H4 (cell line): ENCODE measurements at regions not wholly inside any gene's neighbourhood (a gene's known extent, or its start where the extent isn't known, plus 50 kb on each side); places are given as distances from the start of the nearest gene placed in this dataset.

ENCODE experiments used
- DNase-seq: peaks from one replicate; pipeline ENCODE4 v3.0.0-alpha.2; 2015; ENCODE audit warnings: low spot score

DNA sequence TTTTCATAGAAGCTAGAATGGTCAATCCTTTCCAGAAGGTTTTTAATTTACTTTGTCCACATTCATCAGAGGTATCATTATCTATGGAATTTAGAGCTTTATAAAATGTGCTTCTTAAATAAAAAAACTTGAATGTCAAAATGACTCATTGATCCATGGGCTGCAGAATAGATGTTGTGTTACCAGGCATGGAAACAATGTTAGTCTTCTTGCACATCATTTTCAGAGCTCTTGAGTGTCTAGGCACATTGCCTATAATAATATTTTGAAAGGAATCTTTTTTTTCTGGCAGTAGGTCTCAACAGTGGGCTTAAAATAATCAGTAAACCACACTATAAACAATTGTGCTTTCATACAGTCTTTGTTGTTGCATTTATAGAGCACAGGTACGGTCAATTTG lies 200.3 kb downstream of the FAT4 start:
- DNase-seq: no peak

DNA sequence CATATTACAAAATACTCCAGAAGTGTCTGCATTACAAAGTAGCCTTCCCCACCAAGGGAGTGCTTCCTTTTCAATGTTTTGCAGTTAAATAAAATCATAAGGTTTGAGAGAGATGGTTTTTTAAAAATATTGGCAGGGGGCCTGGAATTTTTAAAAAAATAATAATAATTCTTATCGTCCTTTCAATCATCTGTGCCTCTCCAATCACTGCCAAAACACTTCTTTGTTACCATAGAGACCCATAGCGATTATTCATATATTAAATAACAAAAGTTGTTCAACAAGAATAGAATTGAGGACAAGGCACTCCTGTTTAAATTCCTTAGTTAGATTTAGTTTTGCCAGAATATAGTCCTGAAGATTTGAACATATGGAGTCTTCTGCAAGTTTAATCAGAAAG lies 203.1 kb downstream of the FAT4 start:
- DNase-seq: no peak

DNA sequence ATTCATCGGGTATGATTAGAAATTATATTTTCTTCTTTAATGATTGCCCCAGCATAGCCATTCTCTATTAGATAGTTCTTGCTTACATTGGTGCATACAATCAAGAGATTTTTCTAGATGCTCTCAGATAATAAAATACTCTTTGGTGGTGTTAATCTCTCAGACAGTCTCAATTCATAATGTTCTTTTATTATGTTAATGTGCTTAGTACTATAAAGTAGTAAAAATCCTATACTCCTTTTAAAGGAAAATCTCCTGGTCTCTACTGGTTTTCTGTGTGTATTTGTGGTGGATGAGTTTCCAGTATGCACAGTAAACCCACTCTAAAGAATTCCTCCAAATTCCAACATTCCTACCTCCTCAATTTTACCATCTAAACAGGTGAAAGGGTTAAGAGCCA lies 203.5 kb downstream of the FAT4 start:
- DNase-seq: no peak

DNA sequence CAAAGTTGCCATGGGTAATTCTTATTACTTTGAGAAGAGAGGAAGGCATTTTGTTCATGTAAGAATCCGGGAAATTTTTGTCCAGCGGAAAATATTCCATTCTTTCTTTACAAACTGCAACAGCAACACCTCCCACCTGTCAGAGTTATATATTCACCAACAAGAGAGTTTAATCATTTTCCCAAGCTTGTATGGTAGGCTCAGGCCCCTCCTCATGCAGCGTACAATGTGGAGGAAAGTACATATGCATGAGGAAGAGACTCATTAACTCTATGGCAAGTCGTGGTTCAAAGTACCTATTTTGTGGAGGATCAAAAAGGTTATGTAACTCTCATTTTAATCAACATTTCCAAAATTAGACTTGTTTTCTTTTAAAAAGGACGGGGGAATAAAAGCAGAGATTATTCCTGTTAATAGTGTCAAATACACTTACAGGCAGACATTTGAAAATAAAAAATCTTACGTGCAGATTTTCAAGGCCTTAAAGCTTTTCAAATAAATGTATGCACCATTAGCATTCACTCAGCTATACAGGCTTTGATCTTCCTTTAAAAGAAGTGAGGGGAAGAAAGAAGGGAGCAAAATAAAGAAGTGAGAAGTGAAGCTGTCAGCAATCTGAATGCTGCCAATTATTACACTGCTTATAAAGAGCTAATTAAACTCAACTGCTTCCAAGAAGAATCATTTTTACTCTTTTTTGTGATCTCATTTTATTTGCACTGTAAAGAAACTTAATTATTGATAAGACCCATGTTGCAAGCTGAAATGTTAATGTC lies 204.8 kb downstream of the FAT4 start:
- DNase-seq: no peak

GRCh38 chr4:125520258-125520990 lies 205.7 kb downstream of the FAT4 start:
- no peak for DNase-seq

DNA sequence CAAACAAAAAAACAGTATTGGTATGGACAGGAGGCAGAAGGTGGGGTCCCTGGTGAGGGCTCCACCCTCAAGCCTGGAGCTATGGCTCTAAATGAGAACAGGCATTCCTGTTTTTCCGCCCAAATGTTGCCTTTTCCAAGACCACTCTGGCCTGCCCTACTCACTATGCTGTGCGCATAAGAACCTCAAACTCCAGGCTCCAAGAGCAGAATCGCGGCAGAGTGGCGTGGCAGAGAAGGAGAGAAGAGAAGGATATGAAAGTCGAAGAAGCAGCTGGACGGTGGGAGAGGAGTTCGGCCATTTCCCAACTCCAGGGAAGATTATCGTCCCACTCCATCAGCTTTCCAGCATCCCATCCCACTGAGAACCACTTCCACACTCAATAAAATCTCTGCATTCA lies 207.8 kb downstream of the FAT4 start:
- DNase-seq: no peak

DNA sequence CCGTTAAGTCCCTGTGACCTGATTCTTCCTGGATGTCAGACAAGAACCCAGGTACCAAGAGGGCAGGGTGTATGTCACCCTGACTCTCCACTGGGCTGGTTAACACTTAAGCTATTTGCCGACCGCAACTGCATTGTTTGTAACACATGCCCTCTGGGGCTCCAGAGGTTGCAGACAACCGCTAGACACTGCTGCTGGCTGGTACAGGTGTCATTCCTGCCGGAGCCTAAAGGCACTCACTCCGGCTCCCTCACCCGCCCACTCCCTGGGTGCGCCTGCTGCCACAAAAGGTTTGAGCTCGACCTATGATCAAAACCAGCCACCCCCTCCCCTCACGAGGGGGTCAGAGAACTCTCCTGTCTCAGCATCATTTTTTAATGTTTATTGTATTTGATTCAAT lies 208.2 kb downstream of the FAT4 start:
- no peak for DNase-seq

- DNase-seq: no peak
Observed at GRCh38 chr4:125526420-125526819, 211.7 kb downstream of the FAT4 start.

DNA sequence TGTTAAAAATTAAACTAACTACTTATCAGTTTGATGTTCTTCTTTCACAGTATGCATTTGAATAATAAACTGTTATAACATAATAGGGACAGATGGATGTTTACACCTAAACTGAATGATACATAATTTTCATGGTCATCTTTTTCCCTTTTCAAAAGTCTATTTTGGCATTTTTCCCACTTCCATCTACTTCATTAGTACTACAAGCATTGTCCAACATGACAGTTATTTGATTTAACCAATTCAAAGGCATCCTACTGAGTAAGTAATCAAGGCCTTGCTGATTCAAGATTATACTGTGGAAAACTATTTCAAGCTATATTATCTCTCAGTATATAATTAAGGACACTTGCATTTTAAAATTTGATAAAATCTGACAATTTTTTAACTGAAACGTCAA lies 212.9 kb downstream of the FAT4 start:
- DNase-seq: no peak

GRCh38 chr4:125529071-125529470 lies 214.3 kb downstream of the FAT4 start:
- DNase-seq: no peak

- no peak for DNase-seq
Observed at GRCh38 chr4:125538670-125539069, 223.9 kb downstream of the FAT4 start.

GRCh38 chr4:125539691-125540090 lies 224.9 kb downstream of the FAT4 start:
- no peak for DNase-seq

DNA sequence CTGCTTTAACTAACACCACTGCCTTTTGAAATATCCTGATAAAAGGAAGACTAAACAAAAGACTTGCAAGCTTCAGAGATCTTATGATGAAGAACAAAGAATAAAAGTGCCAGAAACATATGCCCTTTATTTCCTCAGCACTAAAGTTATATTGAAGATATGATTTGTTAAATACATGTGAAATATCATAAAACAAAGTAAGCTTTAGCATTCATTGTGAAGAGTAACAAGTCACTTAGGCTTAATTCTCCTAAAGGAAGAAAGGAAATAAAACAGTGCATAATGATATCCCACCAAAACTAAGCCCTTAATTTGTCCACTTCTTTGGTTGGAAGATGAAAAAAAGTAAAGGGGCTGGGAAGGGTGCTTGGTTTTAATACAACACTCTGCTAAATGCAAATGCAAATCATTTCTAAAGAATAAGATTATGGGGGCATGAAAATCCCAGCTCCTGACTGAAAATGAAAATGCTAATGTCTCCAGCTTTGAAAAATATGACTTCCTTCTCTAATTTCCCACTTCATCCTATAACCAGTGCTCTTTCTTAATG lies 227.2 kb downstream of the FAT4 start:
- no peak for DNase-seq

DNA sequence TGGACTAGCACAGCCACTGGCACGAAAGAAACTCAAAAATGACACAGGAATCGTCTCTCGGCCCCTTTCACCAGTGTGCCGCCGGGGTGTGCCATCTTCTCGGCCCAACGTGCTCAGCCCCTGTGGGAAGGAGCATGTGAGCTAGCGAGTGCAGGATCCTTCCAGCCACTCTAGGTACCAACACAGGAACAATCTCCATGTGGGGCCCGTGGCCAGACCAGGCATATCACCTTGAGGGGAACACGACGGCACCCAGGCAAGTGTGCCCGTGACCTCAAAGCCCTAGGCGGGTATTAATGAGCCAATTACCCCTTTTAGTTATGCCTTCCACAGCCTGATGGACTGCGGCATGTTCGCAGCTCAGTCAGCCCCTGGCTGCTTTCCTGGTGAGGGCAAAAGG lies 231.5 kb downstream of the FAT4 start:
- DNase-seq: no peak

- DNase-seq: no peak
Observed at GRCh38 chr4:125547836-125548235, 233.1 kb downstream of the FAT4 start.

DNA sequence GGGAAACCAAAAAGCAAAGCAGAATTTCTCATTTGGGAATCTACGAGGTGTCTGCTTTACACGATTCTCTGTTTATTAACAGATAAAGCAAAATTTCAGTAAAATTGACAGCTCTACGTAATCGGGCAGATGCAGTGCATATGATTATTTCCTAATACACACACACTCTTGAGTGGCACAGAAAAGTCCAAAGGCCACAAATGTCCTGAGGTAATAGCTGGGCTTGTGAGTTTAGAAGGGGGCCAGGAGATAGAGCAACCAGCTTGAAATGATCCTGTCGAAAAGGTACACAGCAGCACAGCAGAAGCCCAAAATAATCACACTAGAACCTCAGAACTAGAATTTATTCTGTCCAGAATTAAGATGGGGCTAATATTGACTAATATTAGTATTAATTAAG lies 236.0 kb downstream of the FAT4 start:
- DNase-seq: no peak

GRCh38 chr4:125551466-125551865 lies 236.7 kb downstream of the FAT4 start:
- DNase-seq: no peak

GRCh38 chr4:125551967-125552366 lies 237.2 kb downstream of the FAT4 start:
- DNase-seq: no peak

DNA sequence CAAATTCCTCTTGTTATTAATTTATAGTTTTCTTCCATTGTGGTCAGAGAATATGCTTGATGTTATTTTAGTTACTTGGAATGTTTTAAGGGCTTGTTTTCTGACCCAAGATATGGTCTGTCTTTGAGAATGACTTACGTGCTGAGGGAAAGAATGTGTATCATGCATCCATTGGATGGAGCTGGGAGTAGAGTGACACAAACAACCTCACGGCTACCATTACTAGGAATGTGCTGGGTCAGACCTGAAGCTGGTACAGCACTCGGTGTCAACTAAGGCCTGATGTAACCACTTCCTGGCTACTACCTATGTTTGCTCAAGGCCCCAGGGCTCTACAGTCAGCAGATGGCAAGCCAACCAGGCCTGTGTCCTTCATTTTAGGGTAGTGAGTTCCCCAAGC lies 257.8 kb downstream of the FAT4 start:
- DNase-seq: no peak

GRCh38 chr4:125573368-125573767 lies 258.6 kb downstream of the FAT4 start:
- DNase-seq: no peak

- no peak for DNase-seq
Observed at GRCh38 chr4:125573786-125574185, 259.0 kb downstream of the FAT4 start.

DNA sequence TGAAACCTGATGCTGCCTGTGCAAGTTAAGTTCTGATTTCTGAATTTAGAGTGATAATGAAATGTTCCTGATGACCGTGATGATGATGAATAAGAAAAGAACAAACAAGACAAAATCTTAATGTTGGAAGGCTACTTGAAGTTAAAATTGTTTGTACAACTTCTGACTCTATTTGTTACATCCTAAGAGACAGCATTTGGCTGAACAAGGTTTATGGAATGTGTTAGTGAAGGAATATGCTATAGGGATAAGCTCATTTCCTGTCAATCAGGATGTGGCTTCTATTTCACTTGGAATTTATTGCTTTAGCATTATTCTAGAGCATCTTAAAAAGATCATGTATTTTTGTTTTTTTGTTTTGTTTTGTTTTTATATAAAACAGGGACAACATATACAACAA lies 267.5 kb downstream of the FAT4 start:
- DNase-seq: no peak

- DNase-seq: no peak
Observed at GRCh38 chr4:125590158-125590557, 275.4 kb downstream of the FAT4 start.
